ENCODE measurements at regions not wholly inside any gene's neighbourhood (a gene's known extent, or its start where the extent isn't known, plus 50 kb on each side); places are given as distances from the start of the nearest gene placed in this dataset.

GRCh38 chr9:28841775-28842174 is 1268.5 kb upstream of the C9orf72 start:
- Histone ChIP-seq H3K4me1 (ENCODE audit: control insufficient read depth, insufficient read depth, low read length) (no peaks in the 10 kb centered on the region), H3K9me3 (replicated peaks; ENCODE audit: control insufficient read depth, insufficient read depth, low read length) (no peaks in the 10 kb centered on the region), H3K9ac (ENCODE audit: control insufficient read depth, insufficient read depth, low read length) (no peak overlapping the region), H4K20me1 (ENCODE audit: control insufficient read depth, insufficient read depth) (no peaks in the 10 kb centered on the region), H2AFZ (ENCODE audit: control insufficient read depth, low read depth, low read length) (no peak overlapping the region), H3K27ac (ENCODE audit: control insufficient read depth, insufficient read depth) (no peak overlapping the region), H3K36me3 (ENCODE audit: control insufficient read depth in 2 of 2, insufficient read depth in 2 of 2, low read length in 1 of 2) (no peaks in the 10 kb centered on the region), H3K79me2 (ENCODE audit: control insufficient read depth, insufficient read depth, low read length) (no peaks in the 10 kb centered on the region), H3K4me2 (ENCODE audit: control insufficient read depth, insufficient read depth) (no peak overlapping the region), H3K4me3 (no peak overlapping the region), H3K27me3 (replicated peaks in 1 of 2; ENCODE audit: control insufficient read depth in 2 of 2, insufficient read depth in 2 of 2, low read length in 1 of 2) (no peaks in the 10 kb centered on the region)
- ATAC-seq (no peak), FAIRE-seq (no peak), DNase-seq (ENCODE audit: low read depth, low spot score) (no peak)
- ChIA-PET RAD21 (ENCODE audit: unreplicated experiment) (no interaction called here), CTCF (no interaction called here), SMC1A (ENCODE audit: uncharacterized antibody, unreplicated experiment) (no interaction called here), POLR2A (no interaction called here)
- BruUV-seq (replicated peaks): no TSS peak
- TF ChIP-seq, protein P1, sequence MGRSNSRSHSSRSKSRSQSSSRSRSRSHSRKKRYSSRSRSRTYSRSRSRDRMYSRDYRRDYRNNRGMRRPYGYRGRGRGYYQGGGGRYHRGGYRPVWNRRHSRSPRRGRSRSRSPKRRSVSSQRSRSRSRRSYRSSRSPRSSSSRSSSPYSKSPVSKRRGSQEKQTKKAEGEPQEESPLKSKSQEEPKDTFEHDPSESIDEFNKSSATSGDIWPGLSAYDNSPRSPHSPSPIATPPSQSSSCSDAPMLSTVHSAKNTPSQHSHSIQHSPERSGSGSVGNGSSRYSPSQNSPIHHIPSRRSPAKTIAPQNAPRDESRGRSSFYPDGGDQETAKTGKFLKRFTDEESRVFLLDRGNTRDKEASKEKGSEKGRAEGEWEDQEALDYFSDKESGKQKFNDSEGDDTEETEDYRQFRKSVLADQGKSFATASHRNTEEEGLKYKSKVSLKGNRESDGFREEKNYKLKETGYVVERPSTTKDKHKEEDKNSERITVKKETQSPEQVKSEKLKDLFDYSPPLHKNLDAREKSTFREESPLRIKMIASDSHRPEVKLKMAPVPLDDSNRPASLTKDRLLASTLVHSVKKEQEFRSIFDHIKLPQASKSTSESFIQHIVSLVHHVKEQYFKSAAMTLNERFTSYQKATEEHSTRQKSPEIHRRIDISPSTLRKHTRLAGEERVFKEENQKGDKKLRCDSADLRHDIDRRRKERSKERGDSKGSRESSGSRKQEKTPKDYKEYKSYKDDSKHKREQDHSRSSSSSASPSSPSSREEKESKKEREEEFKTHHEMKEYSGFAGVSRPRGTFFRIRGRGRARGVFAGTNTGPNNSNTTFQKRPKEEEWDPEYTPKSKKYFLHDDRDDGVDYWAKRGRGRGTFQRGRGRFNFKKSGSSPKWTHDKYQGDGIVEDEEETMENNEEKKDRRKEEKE (IDR thresholded peaks at IDR 0.05): no peak
- TF ChIP-seq, protein P2, sequence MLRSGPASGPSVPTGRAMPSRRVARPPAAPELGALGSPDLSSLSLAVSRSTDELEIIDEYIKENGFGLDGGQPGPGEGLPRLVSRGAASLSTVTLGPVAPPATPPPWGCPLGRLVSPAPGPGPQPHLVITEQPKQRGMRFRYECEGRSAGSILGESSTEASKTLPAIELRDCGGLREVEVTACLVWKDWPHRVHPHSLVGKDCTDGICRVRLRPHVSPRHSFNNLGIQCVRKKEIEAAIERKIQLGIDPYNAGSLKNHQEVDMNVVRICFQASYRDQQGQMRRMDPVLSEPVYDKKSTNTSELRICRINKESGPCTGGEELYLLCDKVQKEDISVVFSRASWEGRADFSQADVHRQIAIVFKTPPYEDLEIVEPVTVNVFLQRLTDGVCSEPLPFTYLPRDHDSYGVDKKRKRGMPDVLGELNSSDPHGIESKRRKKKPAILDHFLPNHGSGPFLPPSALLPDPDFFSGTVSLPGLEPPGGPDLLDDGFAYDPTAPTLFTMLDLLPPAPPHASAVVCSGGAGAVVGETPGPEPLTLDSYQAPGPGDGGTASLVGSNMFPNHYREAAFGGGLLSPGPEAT (IDR thresholded peaks at IDR 0.05; ENCODE audit: low read depth): no peak
- no peak for TF ChIP-seq E2F4 (IDR thresholded peaks at IDR 0.05; ENCODE audit: low read depth, low read length)
- no peak for TF ChIP-seq CBX3 (IDR thresholded peaks at IDR 0.05; ENCODE audit: borderline replicate concordance, low read depth)
- TF ChIP-seq SIX5 (IDR thresholded peaks at IDR 0.05; ENCODE audit: low read depth, low read length, severe bottlenecking): no peak
- TF ChIP-seq CREB1 (IDR thresholded peaks at IDR 0.05; ENCODE audit: low read depth): no peak
- TF ChIP-seq CUX1 (IDR thresholded peaks at IDR 0.05; ENCODE audit: insufficient replicate concordance, low read depth, low read length): no peak
- WGBS (ENCODE audit: insufficient coverage, insufficient replicate concordance, low lambda C conversion rate, missing lambda C conversion rate): 6% methylated on average over 2 of the region's 2 CpGs
- intact Hi-C loops (cut with micrococcal nuclease; ENCODE audit: unreplicated experiment): no loop called here
- in situ Hi-C loops (cut with MboI): no loop called here
